ENCODE measurements at regions not wholly inside any gene's neighbourhood (a gene's known extent, or its start where the extent isn't known, plus 50 kb on each side); places are given as distances from the start of the nearest gene placed in this dataset.

GRCh38 chr2:53028746-53029423, 738.7 kb upstream of the CHAC2 start:
- TF ChIP-seq TAF1 (IDR thresholded peaks at IDR 0.05; ENCODE audit: borderline replicate concordance, insufficient read depth, low read length) = no peak
- no peak for TF ChIP-seq SIN3A (IDR thresholded peaks at IDR 0.05; ENCODE audit: borderline replicate concordance, insufficient read depth, low read length)
- TF ChIP-seq FOXP2 (optimal IDR thresholded peaks at IDR 0.05; ENCODE audit: borderline replicate concordance, extremely low read depth, extremely low read length, insufficient read depth) = no peak
- no peak for TF ChIP-seq POLR2AphosphoS5 (IDR thresholded peaks at IDR 0.05; ENCODE audit: low read depth, low read length)
- TF ChIP-seq, protein P1, sequence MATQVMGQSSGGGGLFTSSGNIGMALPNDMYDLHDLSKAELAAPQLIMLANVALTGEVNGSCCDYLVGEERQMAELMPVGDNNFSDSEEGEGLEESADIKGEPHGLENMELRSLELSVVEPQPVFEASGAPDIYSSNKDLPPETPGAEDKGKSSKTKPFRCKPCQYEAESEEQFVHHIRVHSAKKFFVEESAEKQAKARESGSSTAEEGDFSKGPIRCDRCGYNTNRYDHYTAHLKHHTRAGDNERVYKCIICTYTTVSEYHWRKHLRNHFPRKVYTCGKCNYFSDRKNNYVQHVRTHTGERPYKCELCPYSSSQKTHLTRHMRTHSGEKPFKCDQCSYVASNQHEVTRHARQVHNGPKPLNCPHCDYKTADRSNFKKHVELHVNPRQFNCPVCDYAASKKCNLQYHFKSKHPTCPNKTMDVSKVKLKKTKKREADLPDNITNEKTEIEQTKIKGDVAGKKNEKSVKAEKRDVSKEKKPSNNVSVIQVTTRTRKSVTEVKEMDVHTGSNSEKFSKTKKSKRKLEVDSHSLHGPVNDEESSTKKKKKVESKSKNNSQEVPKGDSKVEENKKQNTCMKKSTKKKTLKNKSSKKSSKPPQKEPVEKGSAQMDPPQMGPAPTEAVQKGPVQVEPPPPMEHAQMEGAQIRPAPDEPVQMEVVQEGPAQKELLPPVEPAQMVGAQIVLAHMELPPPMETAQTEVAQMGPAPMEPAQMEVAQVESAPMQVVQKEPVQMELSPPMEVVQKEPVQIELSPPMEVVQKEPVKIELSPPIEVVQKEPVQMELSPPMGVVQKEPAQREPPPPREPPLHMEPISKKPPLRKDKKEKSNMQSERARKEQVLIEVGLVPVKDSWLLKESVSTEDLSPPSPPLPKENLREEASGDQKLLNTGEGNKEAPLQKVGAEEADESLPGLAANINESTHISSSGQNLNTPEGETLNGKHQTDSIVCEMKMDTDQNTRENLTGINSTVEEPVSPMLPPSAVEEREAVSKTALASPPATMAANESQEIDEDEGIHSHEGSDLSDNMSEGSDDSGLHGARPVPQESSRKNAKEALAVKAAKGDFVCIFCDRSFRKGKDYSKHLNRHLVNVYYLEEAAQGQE (IDR thresholded peaks at IDR 0.05; ENCODE audit: insufficient read depth in 1 of 2, low read depth in 2 of 2, low read length in 2 of 2) = no peak

GRCh38 chr2:53028225-53028624, 739.4 kb upstream of the CHAC2 start:
- TF ChIP-seq TAF1 (IDR thresholded peaks at IDR 0.05; ENCODE audit: borderline replicate concordance, insufficient read depth, low read length) = no peak
- no peak for TF ChIP-seq SIN3A (IDR thresholded peaks at IDR 0.05; ENCODE audit: borderline replicate concordance, insufficient read depth, low read length)
- TF ChIP-seq, protein P1 (IDR thresholded peaks at IDR 0.05; ENCODE audit: insufficient read depth in 1 of 2, low read depth in 2 of 2, low read length in 2 of 2) = no peak
- TF ChIP-seq FOXP2 (optimal IDR thresholded peaks at IDR 0.05; ENCODE audit: borderline replicate concordance, extremely low read depth, extremely low read length, insufficient read depth) = no peak
- TF ChIP-seq POLR2AphosphoS5 (IDR thresholded peaks at IDR 0.05; ENCODE audit: low read depth, low read length) = no peak

GRCh38 chr2:53021828-53022227, 745.8 kb upstream of the CHAC2 start:
- no peak for TF ChIP-seq FOXP2 (optimal IDR thresholded peaks at IDR 0.05; ENCODE audit: borderline replicate concordance, extremely low read depth, extremely low read length, insufficient read depth)
- no peak for TF ChIP-seq SIN3A (IDR thresholded peaks at IDR 0.05; ENCODE audit: borderline replicate concordance, insufficient read depth, low read length)
- TF ChIP-seq POLR2AphosphoS5 (IDR thresholded peaks at IDR 0.05; ENCODE audit: low read depth, low read length) = no peak
- TF ChIP-seq, protein P1 (IDR thresholded peaks at IDR 0.05; ENCODE audit: insufficient read depth in 1 of 2, low read depth in 2 of 2, low read length in 2 of 2) = no peak
- no peak for TF ChIP-seq TAF1 (IDR thresholded peaks at IDR 0.05; ENCODE audit: borderline replicate concordance, insufficient read depth, low read length)

DNA sequence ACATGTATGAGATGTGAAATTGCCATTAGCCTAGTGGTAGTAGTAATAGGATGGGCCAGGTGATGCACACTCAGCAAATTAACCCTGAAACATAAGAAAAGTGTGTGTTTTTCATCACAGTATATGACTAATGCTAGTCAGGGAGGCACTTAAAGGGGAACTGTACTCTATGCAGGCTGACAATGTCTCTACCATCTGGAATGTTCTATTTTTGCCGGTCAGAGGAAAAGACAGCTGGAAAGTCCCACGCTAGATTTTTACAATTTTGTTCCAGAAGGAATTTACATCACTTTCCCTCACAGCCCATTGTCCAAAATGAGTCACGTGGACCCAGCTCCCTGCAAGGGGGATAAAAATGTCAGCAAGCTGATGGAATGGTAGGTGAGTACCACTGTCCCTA, 746.3 kb upstream of the CHAC2 start:
- TF ChIP-seq FOXP2 (optimal IDR thresholded peaks at IDR 0.05; ENCODE audit: borderline replicate concordance, extremely low read depth, extremely low read length, insufficient read depth) (no peak), SIN3A (IDR thresholded peaks at IDR 0.05; ENCODE audit: borderline replicate concordance, insufficient read depth, low read length) (no peak), TAF1 (IDR thresholded peaks at IDR 0.05; ENCODE audit: borderline replicate concordance, insufficient read depth, low read length) (no peak), POLR2AphosphoS5 (IDR thresholded peaks at IDR 0.05; ENCODE audit: low read depth, low read length) (no peak)
- TF ChIP-seq, protein P1 (IDR thresholded peaks at IDR 0.05; ENCODE audit: insufficient read depth in 1 of 2, low read depth in 2 of 2, low read length in 2 of 2) = no peak

Data from PFSK-1 (cell line).